T-cell (primary cell): ENCODE measurements at regions not wholly inside any gene's neighbourhood (a gene's known extent, or its start where the extent isn't known, plus 50 kb on each side); places are given as distances from the start of the nearest gene placed in this dataset.

Experiments
- ATAC-seq, 4 experiments: fragments of 200-7000 bp in 3 of 4; fragments of 150-1000 bp in 1 of 4; cut with Tn5 transposase; replicated peaks in 1 of 4; 1 replicate in 3 of 4; 2 replicates in 1 of 4; pipeline ENCODE4 v1.10.0; 2021; ENCODE audit warnings: moderate library complexity in 3 of 4, mild to moderate bottlenecking in 2 of 4, moderate number of reproducible peaks in 1 of 4
- CTCF ChIA-PET, 2 donors: fragments of 300-600 bp; sonication (Branson Sonifier 250); formaldehyde crosslinking; loops; one replicate each; lab custom pipeline; 2022; ENCODE audit warnings: antibody characterized with exemption in 2 of 2; lab: Charles Lee
- POLR2A ChIA-PET, 2 donors: fragments of 300-600 bp; sonication (Branson Sonifier 250); formaldehyde crosslinking; loops; one replicate each; lab custom pipeline; 2022; ENCODE audit warnings: antibody characterized with exemption in 2 of 2; lab: Charles Lee
- DNase-seq, 35 experiments: peaks; one replicate each; pipeline versions ENCODE4 v3.0.0 to v3.0.0-alpha.2; 2013 to 2023
- H3K27ac ChIP-seq: one replicate; pipeline ENCODE4 v1.5.1; 2013; ENCODE audit warnings: low read length
- H3K27me3 ChIP-seq, 2 experiments: replicated peaks in 1 of 2; 1 replicate in 1 of 2; 2 replicates in 1 of 2; pipeline versions ENCODE4 v1.6.1 to v1.7.0; 2013; ENCODE audit warnings: low read length in 1 of 2, mixed read lengths in 1 of 2; ENCODE audit not compliant: control insufficient read depth in 2 of 2, insufficient read depth in 2 of 2; ENCODE audit errors: extremely low read depth in 1 of 2
- H3K36me3 ChIP-seq, 2 donors: 1 replicate in 1 of 2; 2 replicates in 1 of 2; pipeline versions ENCODE4 v1.6.1 to v1.7.0; 2013; ENCODE audit warnings: low read length in 1 of 2; ENCODE audit not compliant: control insufficient read depth in 2 of 2, insufficient read depth in 1 of 2; ENCODE audit errors: extremely low read depth in 1 of 2
- H3K4me1 ChIP-seq, 2 experiments: 1 replicate in 1 of 2; 2 replicates in 1 of 2; pipeline versions ENCODE4 v1.6.1 to v1.7.0; 2013; ENCODE audit warnings: low read length in 2 of 2, mixed read lengths in 1 of 2; ENCODE audit not compliant: insufficient read depth in 2 of 2, control insufficient read depth in 1 of 2; ENCODE audit errors: extremely low read depth in 1 of 2
- H3K4me3 ChIP-seq, 2 donors: 1 replicate in 1 of 2; 2 replicates in 1 of 2; pipeline versions ENCODE4 v1.5.1 to v1.7.0; 2013; ENCODE audit warnings: mild to moderate bottlenecking in 2 of 2, low read length in 1 of 2, moderate library complexity in 1 of 2; ENCODE audit not compliant: control insufficient read depth in 1 of 2; ENCODE audit errors: extremely low read depth in 1 of 2
- H3K9me3 ChIP-seq: 2 replicates; pipeline ENCODE4 v1.7.0; 2013
- H3K27ac Mint-ChIP-seq, 2 donors: one replicate each; pipeline ENCODE4 v1.8.0; 2020 to 2021; ENCODE audit warnings: mild to moderate bottlenecking in 2 of 2, mixed read lengths in 2 of 2
- H3K27me3 Mint-ChIP-seq, 2 donors: one replicate each; pipeline ENCODE4 v1.8.0; 2021 to 2022; ENCODE audit warnings: mixed read lengths in 2 of 2
- H3K36me3 Mint-ChIP-seq: one replicate; pipeline ENCODE4 v1.8.0; 2021; ENCODE audit warnings: mixed read lengths
- H3K4me1 Mint-ChIP-seq, 3 donors: one replicate each; pipeline ENCODE4 v1.8.0; 2020 to 2022; ENCODE audit warnings: mixed read lengths in 3 of 3, mild to moderate bottlenecking in 1 of 3
- H3K4me3 Mint-ChIP-seq, 3 donors: one replicate each; pipeline ENCODE4 v1.8.0; 2020 to 2022; ENCODE audit warnings: mild to moderate bottlenecking in 3 of 3, mixed read lengths in 3 of 3, moderate library complexity in 3 of 3
- H3K9me3 Mint-ChIP-seq, 3 donors: one replicate each; pipeline ENCODE4 v1.8.0; 2020 to 2022; ENCODE audit warnings: mixed read lengths in 3 of 3
- WGBS: methylation state at CpG from one replicate; pipeline ENCODE4 v1.1.5; 2013; ENCODE audit warnings: missing lambda C conversion rate; ENCODE audit not compliant: insufficient coverage; 5-methylcytosine and 5-hydroxymethylcytosine counted together

- Mint-ChIP-seq H3K27me3 (no peaks in the 10 kb centered on the region), H3K36me3 (no peaks in the 10 kb centered on the region)
Measured at GRCh38 chrX:4382273-4382672, 668.8 kb upstream of the PRKX start.

DNA sequence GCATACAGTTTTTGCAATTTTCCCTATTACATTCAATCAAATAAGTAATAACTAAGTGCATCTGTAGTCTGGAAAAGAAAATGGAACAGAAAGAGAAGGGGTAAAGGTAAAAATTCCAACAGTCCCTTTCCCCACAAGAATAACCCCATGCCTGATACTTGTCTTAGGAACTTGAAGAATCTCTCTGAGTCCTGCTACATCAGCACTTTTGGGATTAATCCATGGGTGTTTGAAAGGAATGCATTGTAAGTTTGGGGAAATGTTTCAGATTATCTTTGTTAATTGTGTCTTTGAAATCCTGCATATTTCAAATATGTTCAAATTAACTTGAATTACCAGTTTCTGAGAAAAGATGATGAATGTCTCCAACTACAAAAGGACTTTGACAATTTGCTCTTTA is 667.3 kb upstream of the PRKX start:
- H3K9me3 ChIP-seq: no peaks in the 10 kb centered on the region
- DNase-seq: no peak
- no peaks in the 10 kb centered on the region for H3K4me1 Mint-ChIP-seq
- CTCF ChIA-PET: no interaction called here
- H3K36me3 ChIP-seq: no peaks in the 10 kb centered on the region
- H3K27me3 ChIP-seq: no peaks in the 10 kb centered on the region
- peaks cover 9 to 13% (median 10%) of the 10 kb centered on the region in 3 donors for H3K9me3 Mint-ChIP-seq
- no peaks in the 10 kb centered on the region for H3K36me3 Mint-ChIP-seq
- H3K27ac ChIP-seq: no peak overlapping the region
- H3K4me3 ChIP-seq: no peak overlapping the region
- H3K4me3 Mint-ChIP-seq: no peak overlapping the region
- H3K4me1 ChIP-seq: no peaks in the 10 kb centered on the region
- H3K27me3 Mint-ChIP-seq: no peaks in the 10 kb centered on the region
- H3K27ac Mint-ChIP-seq: no peak overlapping the region
- ATAC-seq: no peak
- POLR2A ChIA-PET: no interaction called here

More at GRCh38 chrX:4382273-4382672, 668.8 kb upstream of the PRKX start:
- POLR2A ChIA-PET: no interaction called here
- no peak overlapping the region for H3K4me3 ChIP-seq
- no peaks in the 10 kb centered on the region for H3K9me3 ChIP-seq
- CTCF ChIA-PET: no interaction called here
- H3K27ac Mint-ChIP-seq: no peak overlapping the region
- no peak for DNase-seq
- H3K4me1 ChIP-seq: no peaks in the 10 kb centered on the region
- H3K4me3 Mint-ChIP-seq: no peak overlapping the region
- ATAC-seq: no peak
- no peaks in the 10 kb centered on the region for H3K36me3 ChIP-seq
- H3K27me3 ChIP-seq: no peaks in the 10 kb centered on the region
- H3K4me1 Mint-ChIP-seq: no peaks in the 10 kb centered on the region
- H3K9me3 Mint-ChIP-seq: peaks cover 5 to 14% (median 10%) of the 10 kb centered on the region in 3 donors
- no CpG with 5 or more reads among the region's 3 CpGs for WGBS
- no peak overlapping the region for H3K27ac ChIP-seq

DNA sequence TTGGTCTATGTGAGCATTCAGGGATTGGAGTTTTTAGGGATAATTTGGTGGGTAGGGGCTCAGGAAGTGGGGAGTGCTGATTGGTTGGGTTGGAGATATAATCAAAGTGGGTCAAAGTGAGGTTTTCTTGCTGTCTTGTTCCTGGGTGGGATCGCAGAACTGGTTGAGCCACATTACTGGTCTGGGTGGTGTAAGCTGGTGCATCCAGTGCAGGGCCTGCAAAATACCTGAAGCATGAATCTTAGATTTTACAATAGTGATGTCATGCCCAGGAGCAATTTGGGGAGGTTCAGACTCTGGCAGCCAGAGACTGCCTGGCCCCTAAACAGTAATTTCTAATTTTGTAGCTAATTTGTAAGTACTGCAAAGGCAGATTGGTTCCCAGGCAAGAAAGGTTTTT is 665.6 kb upstream of the PRKX start:
- no peak overlapping the region for H3K27ac ChIP-seq
- WGBS: no CpG with 5 or more reads among the region's 1 CpG
- ATAC-seq (no peak), DNase-seq (no peak)
- no peaks in the 10 kb centered on the region for H3K36me3 ChIP-seq
- POLR2A ChIA-PET: no interaction called here
- Mint-ChIP-seq H3K4me3 (no peak overlapping the region), H3K9me3 (peaks cover 6 to 10% (median 9%) of the 10 kb centered on the region in 3 donors), H3K36me3 (no peaks in the 10 kb centered on the region), H3K27ac (no peak overlapping the region), H3K27me3 (no peaks in the 10 kb centered on the region), H3K4me1 (no peaks in the 10 kb centered on the region)
- H3K27me3 ChIP-seq: no peaks in the 10 kb centered on the region
- H3K4me3 ChIP-seq: no peak overlapping the region
- H3K9me3 ChIP-seq: no peaks in the 10 kb centered on the region
- no peaks in the 10 kb centered on the region for H3K4me1 ChIP-seq
- CTCF ChIA-PET: no interaction called here

- Mint-ChIP-seq H3K4me1 (no peaks in the 10 kb centered on the region), H3K27ac (no peak overlapping the region), H3K36me3 (no peaks in the 10 kb centered on the region), H3K4me3 (no peak overlapping the region), H3K9me3 (peaks cover 12 to 19% (median 13%) of the 10 kb centered on the region in 3 donors), H3K27me3 (no peaks in the 10 kb centered on the region)
- DNase-seq (no peak), ATAC-seq (no peak)
- no peaks in the 10 kb centered on the region for H3K4me1 ChIP-seq
- H3K4me3 ChIP-seq: no peak overlapping the region
- no peaks in the 10 kb centered on the region for H3K36me3 ChIP-seq
- no CpG with 5 or more reads among the region's 8 CpGs for WGBS
- CTCF ChIA-PET: no interaction called here
- POLR2A ChIA-PET: no interaction called here
- H3K27ac ChIP-seq: no peak overlapping the region
- H3K9me3 ChIP-seq: no peaks in the 10 kb centered on the region
- no peaks in the 10 kb centered on the region for H3K27me3 ChIP-seq
Measured at GRCh38 chrX:4373791-4374190, 660.3 kb upstream of the PRKX start.

DNA sequence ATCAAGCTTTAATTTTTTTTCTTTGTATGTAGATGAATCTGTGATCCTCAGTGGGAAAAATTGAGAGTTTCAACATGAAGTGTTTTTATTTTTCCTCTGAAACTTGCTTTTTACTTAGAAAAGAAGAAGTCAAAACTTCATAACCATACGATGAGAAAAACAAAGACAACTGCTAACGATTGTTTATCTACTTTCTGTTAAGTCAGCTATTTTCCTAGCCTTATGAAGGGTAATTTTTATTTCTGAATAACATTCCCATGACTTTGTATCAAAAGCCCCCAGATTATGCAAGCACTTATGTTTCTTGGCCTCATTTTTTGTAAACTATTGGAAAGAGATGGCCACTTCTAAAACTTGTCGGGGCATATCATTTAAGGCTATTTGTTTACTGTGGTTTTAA is 645.1 kb upstream of the PRKX start:
- WGBS: no CpG with 5 or more reads among the region's 3 CpGs
- Histone ChIP-seq H3K4me3 (no peak overlapping the region), H3K36me3 (no peaks in the 10 kb centered on the region), H3K9me3 (no peaks in the 10 kb centered on the region), H3K27me3 (no peaks in the 10 kb centered on the region), H3K27ac (no peak overlapping the region), H3K4me1 (no peaks in the 10 kb centered on the region)
- Mint-ChIP-seq H3K4me1 (no peaks in the 10 kb centered on the region), H3K27ac (no peak overlapping the region), H3K36me3 (no peaks in the 10 kb centered on the region), H3K4me3 (no peak overlapping the region), H3K27me3 (no peaks in the 10 kb centered on the region), H3K9me3 (peaks cover 3 to 13% (median 8%) of the 10 kb centered on the region in 3 donors)
- ChIA-PET POLR2A (no interaction called here), CTCF (no interaction called here)
- DNase-seq (no peak), ATAC-seq (no peak)

- DNase-seq (no peak), ATAC-seq (no peak)
- H3K9me3 ChIP-seq: no peaks in the 10 kb centered on the region
- WGBS: no CpG with 5 or more reads among the region's 5 CpGs
- no peaks in the 10 kb centered on the region for H3K27me3 Mint-ChIP-seq
- no peak overlapping the region for H3K27ac ChIP-seq
- no peaks in the 10 kb centered on the region for H3K36me3 Mint-ChIP-seq
- POLR2A ChIA-PET: no interaction called here
- H3K4me1 ChIP-seq: no peaks in the 10 kb centered on the region
- no peak overlapping the region for H3K4me3 Mint-ChIP-seq
- H3K9me3 Mint-ChIP-seq: peaks cover 0 to 15% (median 0%) of the 10 kb centered on the region in 3 donors
- H3K36me3 ChIP-seq: no peaks in the 10 kb centered on the region
- H3K27me3 ChIP-seq: no peaks in the 10 kb centered on the region
- CTCF ChIA-PET: no interaction called here
- H3K4me3 ChIP-seq: no peak overlapping the region
- H3K4me1 Mint-ChIP-seq: no peaks in the 10 kb centered on the region
- no peak overlapping the region for H3K27ac Mint-ChIP-seq
Measured at GRCh38 chrX:4322916-4323315, 609.5 kb upstream of the PRKX start.

DNA sequence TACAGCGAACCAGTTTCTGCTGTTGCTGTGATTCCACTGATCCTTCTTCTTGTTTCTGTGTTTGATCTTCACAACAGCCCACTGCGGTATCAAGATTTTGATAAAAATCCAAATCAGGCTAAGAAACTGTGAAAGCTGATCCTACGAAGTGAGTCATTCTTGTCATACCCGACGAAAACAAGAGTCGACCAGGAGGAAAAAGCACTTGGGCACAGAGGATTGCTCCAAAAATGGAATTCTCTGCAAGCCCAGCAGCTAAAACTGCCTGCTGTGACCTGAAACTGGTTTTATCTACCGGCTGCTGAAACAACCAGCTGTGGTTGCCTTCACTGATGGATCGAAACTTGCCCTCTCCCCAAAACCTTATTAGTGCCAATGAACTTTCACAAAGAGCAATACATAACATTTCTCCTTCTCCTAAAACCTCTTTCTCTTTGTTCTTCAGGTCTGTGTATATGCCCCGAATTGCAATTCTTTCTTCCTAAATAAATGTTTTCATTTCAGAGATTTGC is 607.0 kb upstream of the PRKX start:
- Mint-ChIP-seq H3K4me1 (no peaks in the 10 kb centered on the region), H3K27me3 (no peaks in the 10 kb centered on the region), H3K4me3 (no peak overlapping the region), H3K9me3 (peaks cover 0 to 15% (median 3%) of the 10 kb centered on the region in 3 donors), H3K36me3 (no peaks in the 10 kb centered on the region), H3K27ac (no peak overlapping the region)
- POLR2A ChIA-PET: no interaction called here
- H3K4me1 ChIP-seq: no peaks in the 10 kb centered on the region
- no peaks in the 10 kb centered on the region for H3K36me3 ChIP-seq
- H3K9me3 ChIP-seq: no peaks in the 10 kb centered on the region
- no peak overlapping the region for H3K27ac ChIP-seq
- 40% methylated on average over 1 of the region's 9 CpGs for WGBS
- no peaks in the 10 kb centered on the region for H3K27me3 ChIP-seq
- CTCF ChIA-PET: no interaction called here
- no peak overlapping the region for H3K4me3 ChIP-seq
- DNase-seq: no peak
- ATAC-seq: no peak
